Tibial nerve (tissue), 3 donors: ENCODE measurements at regions not wholly inside any gene's neighbourhood (a gene's known extent, or its start where the extent isn't known, plus 50 kb on each side); places are given as distances from the start of the nearest gene placed in this dataset.

Experiments
- POLR2A ChIP-seq, 2 donors: fragments of 450-650 bp; IDR thresholded peaks; one replicate each; pipeline ENCODE4 v1.6.1; 2017; ENCODE audit warnings: antibody characterized with exemption in 2 of 2, mild to moderate bottlenecking in 2 of 2, moderate library complexity in 2 of 2
- TF ChIP-seq, protein P1 (sequence below), 5 experiments: fragments of 200-600 bp in 3 of 5; fragments of 450-650 bp in 2 of 5; sonication (generic) in 3 of 5; IDR thresholded peaks; one replicate each; pipeline ENCODE4 v1.5.1; 2016 to 2019; ENCODE audit warnings: antibody characterized with exemption in 5 of 5, mild to moderate bottlenecking in 3 of 5, moderate library complexity in 2 of 5

DNA sequence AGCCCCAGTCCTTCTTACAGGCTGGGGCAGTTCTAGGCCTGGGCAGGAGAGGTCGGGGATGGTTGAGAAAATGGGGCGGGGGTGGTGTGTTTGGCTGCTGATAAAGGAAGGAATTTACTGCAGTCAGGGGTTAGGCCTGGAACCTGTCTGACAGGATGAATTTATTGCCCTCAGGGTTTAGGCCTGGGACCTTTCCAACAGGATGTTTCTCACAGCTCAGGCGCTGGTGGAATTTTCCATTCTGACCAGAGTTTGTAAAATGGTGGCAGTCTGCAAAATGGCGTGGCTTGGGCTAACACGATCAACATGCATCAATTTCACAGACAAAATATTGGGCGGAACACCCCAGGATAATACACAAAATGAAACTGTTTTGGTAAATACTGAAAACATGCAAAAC lies 83.5 kb upstream of the SPIN4 start:
- TF ChIP-seq, protein P1, sequence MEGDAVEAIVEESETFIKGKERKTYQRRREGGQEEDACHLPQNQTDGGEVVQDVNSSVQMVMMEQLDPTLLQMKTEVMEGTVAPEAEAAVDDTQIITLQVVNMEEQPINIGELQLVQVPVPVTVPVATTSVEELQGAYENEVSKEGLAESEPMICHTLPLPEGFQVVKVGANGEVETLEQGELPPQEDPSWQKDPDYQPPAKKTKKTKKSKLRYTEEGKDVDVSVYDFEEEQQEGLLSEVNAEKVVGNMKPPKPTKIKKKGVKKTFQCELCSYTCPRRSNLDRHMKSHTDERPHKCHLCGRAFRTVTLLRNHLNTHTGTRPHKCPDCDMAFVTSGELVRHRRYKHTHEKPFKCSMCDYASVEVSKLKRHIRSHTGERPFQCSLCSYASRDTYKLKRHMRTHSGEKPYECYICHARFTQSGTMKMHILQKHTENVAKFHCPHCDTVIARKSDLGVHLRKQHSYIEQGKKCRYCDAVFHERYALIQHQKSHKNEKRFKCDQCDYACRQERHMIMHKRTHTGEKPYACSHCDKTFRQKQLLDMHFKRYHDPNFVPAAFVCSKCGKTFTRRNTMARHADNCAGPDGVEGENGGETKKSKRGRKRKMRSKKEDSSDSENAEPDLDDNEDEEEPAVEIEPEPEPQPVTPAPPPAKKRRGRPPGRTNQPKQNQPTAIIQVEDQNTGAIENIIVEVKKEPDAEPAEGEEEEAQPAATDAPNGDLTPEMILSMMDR (IDR thresholded peaks at IDR 0.05), result no peak
- TF ChIP-seq POLR2A (IDR thresholded peaks at IDR 0.05), result no peak
